Stimulated activated CD8-positive, alpha-beta memory T cell treated with anti-CD3 and anti-CD28 coated beads, Interleukin-7, amount 100 ng/mL, for 1 hour (primary cell): ENCODE measurements at regions not wholly inside any gene's neighbourhood (a gene's known extent, or its start where the extent isn't known, plus 50 kb on each side); places are given as distances from the start of the nearest gene placed in this dataset.

ENCODE experiments used
- DNase-seq, 2 donors: peaks; one replicate each; pipeline ENCODE4 v3.0.0-alpha.2; 2020; ENCODE audit warnings: low read depth in 2 of 2

GRCh38 chr6:166046982-166047381, 120.7 kb downstream of the TBXT start:
- no peak for DNase-seq

GRCh38 chr6:166046226-166046625, 121.4 kb downstream of the TBXT start:
- DNase-seq, result no peak

- no peak for DNase-seq
Measured at GRCh38 chr6:166045860-166046200, 121.8 kb downstream of the TBXT start.

GRCh38 chr6:166045173-166045859, 122.3 kb downstream of the TBXT start:
- DNase-seq, result no peak

GRCh38 chr6:166041277-166041676, 126.4 kb downstream of the TBXT start:
- DNase-seq, result no peak

- DNase-seq, result no peak
Measured at GRCh38 chr6:166040292-166040691, 127.4 kb downstream of the TBXT start.

GRCh38 chr6:166036316-166037095, 131.1 kb downstream of the TBXT start:
- DNase-seq, result no peak

- no peak for DNase-seq
Measured at GRCh38 chr6:166032366-166033200, 135.1 kb downstream of the TBXT start.

GRCh38 chr6:166031275-166031674, 136.4 kb downstream of the TBXT start:
- no peak for DNase-seq

- DNase-seq, result no peak
Measured at GRCh38 chr6:166029506-166029905, 138.1 kb downstream of the TBXT start.

GRCh38 chr6:166027761-166028160, 139.9 kb downstream of the TBXT start:
- no peak for DNase-seq

- DNase-seq, result no peak
Measured at GRCh38 chr6:166026586-166027126, 141.0 kb downstream of the TBXT start.

- no peak for DNase-seq
Measured at GRCh38 chr6:166025149-166025898, 142.3 kb downstream of the TBXT start.

- no peak for DNase-seq
Measured at GRCh38 chr6:166024252-166024651, 143.4 kb downstream of the TBXT start.

- no peak for DNase-seq
Measured at GRCh38 chr6:166023273-166023989, 144.2 kb downstream of the TBXT start.

- DNase-seq, result no peak
Measured at GRCh38 chr6:166021429-166021828, 146.2 kb downstream of the TBXT start.

GRCh38 chr6:166019214-166019613, 148.4 kb downstream of the TBXT start:
- no peak for DNase-seq

- no peak for DNase-seq
Measured at GRCh38 chr6:166017032-166017635, 150.5 kb downstream of the TBXT start.

GRCh38 chr6:166014966-166015365, 152.7 kb downstream of the TBXT start:
- no peak for DNase-seq
